Breast epithelium (tissue), 4 donors: ENCODE measurements at regions not wholly inside any gene's neighbourhood (a gene's known extent, or its start where the extent isn't known, plus 50 kb on each side); places are given as distances from the start of the nearest gene placed in this dataset.

ENCODE experiments used
- DNase-seq, 2 donors: peaks; one replicate each; pipeline ENCODE4 v3.0.0-alpha.2; 2019; ENCODE audit warnings: low spot score in 2 of 2
- H3K27ac ChIP-seq, 2 donors: fragments of 200-600 bp; sonication (generic) in 1 of 2; one replicate each; pipeline ENCODE4 v1.5.1; 2016 to 2019; ENCODE audit warnings: mild to moderate bottlenecking in 1 of 2
- H3K27me3 ChIP-seq, 2 donors: fragments of 200-600 bp; sonication (generic) in 1 of 2; one replicate each; pipeline versions ENCODE4 v1.5.1 to v1.6.0; 2017 to 2019; ENCODE audit warnings: control low read depth in 1 of 2, mild to moderate bottlenecking in 1 of 2
- H3K36me3 ChIP-seq: fragments of 200-600 bp; one replicate; pipeline ENCODE4 v1.5.1; 2019
- H3K4me1 ChIP-seq, 2 donors: fragments of 200-600 bp; sonication (generic); one replicate each; pipeline ENCODE4 v1.5.1; 2016 to 2019; ENCODE audit warnings: control low read depth in 1 of 2
- H3K4me3 ChIP-seq, 3 donors: fragments of 200-600 bp; sonication (generic); 1 replicate in 2 of 3; 2 replicates in 1 of 3; pipeline ENCODE4 v1.5.1; 2016 to 2019; ENCODE audit warnings: mild to moderate bottlenecking in 3 of 3, moderate library complexity in 2 of 3
- H3K9me3 ChIP-seq, 2 donors: fragments of 200-600 bp; sonication (generic) in 1 of 2; one replicate each; pipeline ENCODE4 v1.5.1; 2016 to 2019; ENCODE audit warnings: control low read depth in 1 of 2
- CTCF ChIP-seq, 3 donors: fragments of 450-650 bp; IDR thresholded peaks; one replicate each; pipeline ENCODE4 v1.5.1; 2016 to 2017; ENCODE audit warnings: antibody characterized with exemption in 3 of 3, mild to moderate bottlenecking in 3 of 3, moderate library complexity in 3 of 3
- POLR2A ChIP-seq: fragments of 450-650 bp; IDR thresholded peaks from one replicate; pipeline ENCODE4 v1.6.1; 2016; ENCODE audit warnings: antibody characterized with exemption, mild to moderate bottlenecking, moderate library complexity
- POLR2AphosphoS5 ChIP-seq, 3 donors: sonication (generic); formaldehyde crosslinking; IDR thresholded peaks; one replicate each; pipeline ENCODE4 v1.6.1; 2017; ENCODE audit warnings: antibody characterized with exemption in 3 of 3
- intact Hi-C: fragments of 100-400 bp; cut with DNase I; formaldehyde crosslinking; loops from one replicate; pipeline ENCODE4 v1.15.1; 2023; ENCODE audit warnings: low total_unique reads

- no peaks in the 10 kb centered on the region for H3K9me3 ChIP-seq
- DNase-seq = no peak
- H3K36me3 ChIP-seq = no peaks in the 10 kb centered on the region
- TF ChIP-seq POLR2A = no peak
- no peaks in the 10 kb centered on the region for H3K4me1 ChIP-seq
- H3K27me3 ChIP-seq = peaks cover 0 to 7% of the 10 kb centered on the region in 2 donors
- H3K27ac ChIP-seq = no peak overlapping the region
- H3K4me3 ChIP-seq = no peak overlapping the region
- intact Hi-C loops = loop anchor here (10.0 kb wide), 1 partner anchor 281 kb away; no protein-coding TSS in a partner anchor
These were observed 99.6 kb upstream of the PRR23E start for GRCh38 chr3:127093312-127093711.

GRCh38 chr3:127095774-127096173, 97.2 kb upstream of the PRR23E start:
- TF ChIP-seq POLR2A = no peak
- no peak for TF ChIP-seq CTCF (IDR thresholded peaks at IDR 0.05)
- TF ChIP-seq POLR2AphosphoS5 (IDR thresholded peaks at IDR 0.05) = no peak
- Histone ChIP-seq H3K36me3 (no peaks in the 10 kb centered on the region), H3K27me3 (peaks cover 0 to 5% of the 10 kb centered on the region in 2 donors), H3K27ac (no peak overlapping the region), H3K9me3 (no peaks in the 10 kb centered on the region), H3K4me1 (no peaks in the 10 kb centered on the region), H3K4me3 (no peak overlapping the region)
- intact Hi-C loops = loop anchor here (10.0 kb wide), 1 partner anchor 279 kb away; no protein-coding TSS in a partner anchor
- DNase-seq = no peak

- H3K9me3 ChIP-seq = no peaks in the 10 kb centered on the region
- H3K27ac ChIP-seq = no peak overlapping the region
- H3K27me3 ChIP-seq = peaks cover 0 to 8% of the 10 kb centered on the region in 2 donors
- TF ChIP-seq POLR2A (no peak), CTCF (IDR thresholded peaks at IDR 0.05) (no peak), POLR2AphosphoS5 (IDR thresholded peaks at IDR 0.05) (no peak)
- no peaks in the 10 kb centered on the region for H3K36me3 ChIP-seq
- intact Hi-C loops = loop anchor here (10.0 kb wide), 1 partner anchor 278 kb away; no protein-coding TSS in a partner anchor
- H3K4me3 ChIP-seq = no peak overlapping the region
- DNase-seq = no peak
- H3K4me1 ChIP-seq = no peaks in the 10 kb centered on the region
These were observed 96.5 kb upstream of the PRR23E start for GRCh38 chr3:127096256-127097071.

- TF ChIP-seq POLR2AphosphoS5 (IDR thresholded peaks at IDR 0.05) (no peak), CTCF (IDR thresholded peaks at IDR 0.05) (no peak), POLR2A (no peak)
These were observed 95.9 kb upstream of the PRR23E start for GRCh38 chr3:127097072-127097405.

GRCh38 chr3:127097481-127097880, 95.5 kb upstream of the PRR23E start:
- intact Hi-C loops = loop anchor here (10.0 kb wide), 1 partner anchor 277 kb away; no protein-coding TSS in a partner anchor
- TF ChIP-seq POLR2A (no peak), CTCF (IDR thresholded peaks at IDR 0.05) (no peak), POLR2AphosphoS5 (IDR thresholded peaks at IDR 0.05) (no peak)
- H3K27ac ChIP-seq = no peak overlapping the region
- no peaks in the 10 kb centered on the region for H3K9me3 ChIP-seq
- H3K36me3 ChIP-seq = no peaks in the 10 kb centered on the region
- peaks cover 0 to 8% of the 10 kb centered on the region in 2 donors for H3K27me3 ChIP-seq
- DNase-seq = no peak
- H3K4me3 ChIP-seq = no peak overlapping the region
- H3K4me1 ChIP-seq = no peaks in the 10 kb centered on the region

More at GRCh38 chr3:127097072-127097405, 95.9 kb upstream of the PRR23E start:
- Histone ChIP-seq H3K4me1 (no peaks in the 10 kb centered on the region), H3K27me3 (peaks cover 0 to 8% of the 10 kb centered on the region in 2 donors), H3K27ac (no peak overlapping the region), H3K36me3 (no peaks in the 10 kb centered on the region), H3K4me3 (no peak overlapping the region), H3K9me3 (no peaks in the 10 kb centered on the region)
- intact Hi-C loops = loop anchor here (10.0 kb wide), 1 partner anchor 278 kb away; no protein-coding TSS in a partner anchor
- no peak for DNase-seq
